Brain pericyte (primary cell): ENCODE measurements at regions not wholly inside any gene's neighbourhood (a gene's known extent, or its start where the extent isn't known, plus 50 kb on each side); places are given as distances from the start of the nearest gene placed in this dataset.
"Not testable (repeated sequence)": the region's sequence is repeated elsewhere in the genome, so short reads cannot be mapped to it uniquely, and the experiment has no call there.

Experiments used
- DNase-seq: peaks from one replicate; pipeline ENCODE4 v3.0.0-alpha.2; 2012; ENCODE audit warnings: low read depth, low spot score

GRCh38 chr4:31259119-31259518, 539.0 kb downstream of the PCDH7 start:
- no peak for DNase-seq

- no peak for DNase-seq
Measured at GRCh38 chr4:31261632-31262031, 541.5 kb downstream of the PCDH7 start.

GRCh38 chr4:31266094-31266493, 545.9 kb downstream of the PCDH7 start:
- not testable (repeated sequence) for DNase-seq

- no peak for DNase-seq
Measured at GRCh38 chr4:31272331-31273061, 552.3 kb downstream of the PCDH7 start.

DNA sequence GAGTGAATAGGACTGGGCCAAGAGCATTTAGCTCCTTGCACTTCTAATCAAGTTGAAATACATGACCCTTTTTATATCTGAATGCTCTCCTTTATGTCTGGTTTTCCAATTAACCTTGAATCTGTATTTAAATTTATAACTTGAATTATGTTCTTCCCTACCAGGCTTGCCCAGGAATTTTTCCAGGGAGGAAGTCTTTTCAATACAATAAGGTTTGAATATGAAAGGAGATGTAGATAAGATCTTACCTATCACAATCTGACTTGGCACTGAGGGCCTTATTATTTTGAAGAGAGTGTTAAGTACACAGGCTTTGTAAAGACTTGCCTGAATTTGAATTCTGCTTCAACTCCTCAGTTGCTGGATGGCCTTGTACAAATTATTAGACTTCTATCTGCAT, 555.7 kb downstream of the PCDH7 start:
- DNase-seq = no peak

GRCh38 chr4:31283679-31284078, 563.5 kb downstream of the PCDH7 start:
- DNase-seq = no peak

DNA sequence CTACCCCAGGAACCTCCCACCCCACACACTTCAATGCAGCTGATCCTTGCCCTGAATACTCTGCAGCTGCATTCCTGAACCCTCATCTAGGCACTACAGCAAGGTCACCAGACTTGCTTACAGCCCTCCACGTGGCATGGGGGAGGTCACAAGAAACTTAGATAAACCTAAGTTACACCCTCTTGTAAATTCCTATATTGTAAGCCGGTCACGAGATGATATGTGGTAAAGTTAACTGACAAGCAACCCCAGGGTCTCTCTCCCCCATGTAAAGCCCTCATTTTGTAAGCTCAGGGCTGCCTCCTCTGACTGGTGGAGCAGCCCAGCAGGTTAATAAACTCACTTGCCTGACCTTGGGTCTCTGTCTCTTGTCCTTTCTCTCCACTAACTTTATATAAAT, 570.7 kb downstream of the PCDH7 start:
- no peak for DNase-seq

DNA sequence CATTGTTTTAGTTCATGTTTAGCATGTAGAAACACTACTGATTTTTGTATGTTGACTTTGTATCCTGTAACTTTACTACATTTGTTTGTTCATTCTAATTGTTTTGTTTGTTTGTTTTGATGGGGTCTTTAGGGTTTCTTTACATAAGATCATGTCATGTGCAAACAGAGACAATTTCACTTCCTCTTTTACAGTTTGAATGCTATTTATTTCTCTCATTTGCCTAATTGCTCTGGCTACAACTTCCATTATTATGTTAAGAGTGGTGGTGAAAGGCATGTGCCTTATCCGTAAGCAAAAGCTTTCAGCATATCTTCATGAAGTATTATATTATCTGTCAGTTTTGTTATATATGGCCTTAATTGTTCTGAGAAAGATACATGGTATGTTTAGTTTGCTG, 571.1 kb downstream of the PCDH7 start:
- DNase-seq = no peak

GRCh38 chr4:31294655-31295480, 574.7 kb downstream of the PCDH7 start:
- no peak for DNase-seq

- DNase-seq = no peak
Measured at GRCh38 chr4:31298737-31299136, 578.6 kb downstream of the PCDH7 start.

DNA sequence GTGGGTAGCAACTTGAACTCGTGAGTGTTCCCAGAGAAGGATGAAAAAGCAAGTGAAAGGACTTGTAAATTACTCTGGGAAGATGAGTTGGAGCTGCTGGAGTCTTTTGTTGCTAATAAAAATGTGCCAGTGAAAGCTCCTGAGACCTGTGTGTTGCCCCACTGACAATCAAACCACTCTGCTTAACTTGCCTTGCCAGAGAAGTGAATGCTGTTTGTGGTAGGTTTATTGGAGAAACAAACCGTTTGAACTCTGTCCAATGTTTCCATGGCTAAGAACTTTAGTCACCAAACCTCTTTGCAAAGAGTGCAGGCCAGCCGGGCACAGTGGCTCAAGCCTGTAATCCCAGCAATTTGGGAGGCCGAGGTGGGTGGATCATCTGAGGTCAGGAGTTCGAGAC, 586.9 kb downstream of the PCDH7 start:
- no peak for DNase-seq

GRCh38 chr4:31324814-31325213, 604.6 kb downstream of the PCDH7 start:
- no peak for DNase-seq

GRCh38 chr4:31325300-31325699, 605.1 kb downstream of the PCDH7 start:
- no peak for DNase-seq

DNA sequence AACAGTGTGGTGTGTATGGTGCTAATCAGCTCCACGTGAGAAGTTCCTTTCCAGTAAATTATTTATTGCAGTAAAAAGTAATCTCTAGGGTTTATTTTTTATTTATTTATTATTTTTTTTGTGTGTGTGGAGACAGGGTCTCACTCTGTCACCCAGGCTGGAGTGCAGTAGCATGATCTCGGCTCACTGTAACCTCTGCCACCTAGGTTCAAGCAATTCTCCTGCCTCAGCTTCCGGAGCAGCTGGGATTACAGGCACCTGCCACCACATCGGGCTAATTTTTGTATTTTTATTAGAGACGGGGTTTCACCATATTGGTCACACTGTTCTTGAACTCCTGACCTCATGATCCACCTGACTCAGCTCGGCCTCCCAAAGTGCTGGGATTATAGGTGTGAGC, 606.9 kb downstream of the PCDH7 start:
- no peak for DNase-seq

DNA sequence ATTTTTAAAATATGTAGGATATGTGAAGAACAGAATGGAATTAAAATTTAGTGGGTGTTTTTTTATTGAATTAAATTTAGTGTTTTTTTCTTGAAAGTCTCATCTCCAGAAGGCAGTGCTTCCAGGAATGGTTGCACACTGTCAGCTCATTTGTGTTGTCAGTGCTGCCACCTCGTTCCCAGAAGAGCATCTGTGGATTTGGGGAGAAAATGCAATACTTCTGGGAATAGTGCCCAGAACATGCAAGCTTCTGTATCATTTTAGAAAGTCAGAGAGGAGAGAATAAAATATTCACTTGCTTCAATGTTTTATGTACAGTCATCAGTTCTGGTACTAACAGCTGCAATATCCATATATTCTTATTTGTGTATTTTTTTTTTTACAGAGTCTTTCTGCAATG, 608.8 kb downstream of the PCDH7 start:
- no peak for DNase-seq

DNA sequence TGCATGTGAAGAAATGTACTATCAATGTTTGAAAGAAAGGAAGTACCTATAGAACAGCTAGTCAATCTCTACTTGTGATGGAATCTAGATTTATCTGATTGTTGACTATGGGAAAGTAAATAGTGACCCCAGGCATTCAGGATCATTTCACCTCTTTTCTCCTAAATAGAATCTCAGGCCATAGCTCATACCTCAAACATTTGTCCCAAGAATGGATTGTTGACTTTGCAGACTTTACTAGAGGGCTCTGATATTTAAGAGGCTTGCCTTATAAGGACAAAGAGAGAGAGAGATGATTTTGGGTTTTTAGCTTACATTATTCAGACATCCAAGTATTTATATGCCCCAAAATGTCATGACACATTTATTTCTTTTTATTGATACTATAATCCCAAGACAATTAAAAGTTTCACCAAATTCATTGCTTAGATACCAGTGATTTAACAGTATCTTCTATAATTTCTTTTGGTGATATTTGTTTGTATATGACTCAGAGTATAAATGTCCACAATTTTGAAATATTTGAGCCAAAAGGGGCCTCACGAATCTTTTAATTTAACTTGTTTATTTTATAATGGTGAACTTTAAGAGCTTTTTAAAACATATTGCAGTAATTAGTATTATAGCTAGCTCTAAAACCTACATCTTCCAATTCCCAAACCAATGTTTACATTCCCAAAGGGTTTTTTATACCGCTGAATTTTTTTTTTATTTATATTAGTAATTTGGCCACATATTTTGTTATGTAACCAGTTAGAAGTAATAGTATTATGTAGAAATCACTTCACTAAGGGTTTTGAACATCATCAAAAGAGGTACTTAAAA, 614.1 kb downstream of the PCDH7 start:
- DNase-seq = no peak

- DNase-seq = no peak
Measured at GRCh38 chr4:31338000-31338399, 617.8 kb downstream of the PCDH7 start.

DNA sequence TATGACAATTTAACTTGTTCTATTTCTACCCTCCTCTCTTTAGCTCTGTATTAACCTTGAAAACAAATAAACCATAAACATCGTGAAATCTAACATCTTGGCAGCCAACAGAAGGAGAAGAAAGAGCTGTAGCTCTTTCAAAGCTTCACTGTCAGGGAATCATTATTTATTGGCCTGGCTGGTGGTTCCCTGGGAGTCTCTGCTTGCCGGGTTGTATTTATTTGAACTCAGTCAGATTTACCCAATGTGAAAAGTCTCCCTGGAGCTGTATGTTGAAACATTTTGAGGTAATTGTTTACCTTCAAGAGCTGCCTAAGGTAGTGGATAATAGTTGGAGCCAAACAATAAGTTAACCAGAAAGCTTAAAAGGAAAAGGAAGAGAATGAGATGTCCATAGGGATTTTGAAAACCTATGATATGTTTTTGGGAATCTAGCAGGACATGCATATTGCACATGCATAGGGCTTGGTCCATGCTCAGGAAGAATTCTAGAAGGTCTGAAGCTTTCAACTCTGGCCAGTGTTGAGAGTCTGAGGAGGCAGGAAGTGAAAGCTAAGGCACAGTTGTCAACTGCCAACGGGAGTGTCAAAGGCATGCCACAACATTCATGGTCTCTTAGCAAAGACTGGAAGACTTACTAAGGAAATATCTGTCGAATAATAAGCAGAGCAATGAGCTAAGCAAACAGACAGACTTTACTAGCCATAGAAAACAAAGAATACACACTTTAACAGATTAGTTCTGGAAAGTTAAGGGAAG, 621.6 kb downstream of the PCDH7 start:
- no peak for DNase-seq

DNA sequence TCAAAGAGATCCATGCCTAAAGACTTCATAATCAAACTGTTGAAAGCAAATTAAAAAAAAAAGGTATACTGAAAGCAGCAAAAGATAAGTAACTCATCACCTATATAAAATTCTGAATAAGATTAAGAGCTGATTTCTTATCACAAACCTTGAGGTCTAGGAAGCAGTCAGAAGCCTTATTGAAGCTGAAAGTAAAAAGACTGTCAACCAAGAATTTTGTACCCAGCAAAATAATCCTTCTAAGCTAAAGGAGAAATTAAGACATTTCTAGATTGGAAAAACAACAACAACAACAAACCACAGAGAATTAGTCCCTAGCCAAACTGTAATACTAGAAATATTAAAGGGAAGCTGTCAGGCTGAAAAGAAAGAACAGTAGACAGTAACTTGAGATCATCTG, 622.9 kb downstream of the PCDH7 start:
- no peak for DNase-seq

- no peak for DNase-seq
Measured at GRCh38 chr4:31349907-31350306, 629.7 kb downstream of the PCDH7 start.

- no peak for DNase-seq
Measured at GRCh38 chr4:31351695-31352094, 631.5 kb downstream of the PCDH7 start.

DNA sequence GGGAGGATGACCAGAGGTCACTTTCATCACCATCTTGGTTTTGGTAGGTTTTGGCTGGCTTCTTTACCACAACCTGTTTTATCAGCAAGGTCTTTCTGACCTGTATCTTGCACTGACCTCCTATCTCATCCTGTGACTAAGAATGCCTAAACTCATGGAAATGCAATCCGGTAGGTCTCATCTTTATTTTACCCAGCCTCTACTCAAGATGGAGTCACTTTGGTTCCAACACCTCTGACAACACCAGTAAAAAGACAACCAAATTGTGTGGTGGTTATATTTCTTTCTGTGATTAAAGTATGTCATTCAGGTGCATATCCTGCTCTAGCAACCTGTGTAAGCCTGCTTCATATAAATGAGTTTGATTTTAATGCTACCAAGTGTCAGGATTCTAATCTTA, 636.7 kb downstream of the PCDH7 start:
- no peak for DNase-seq
